ENCODE measurements at regions not wholly inside any gene's neighbourhood (a gene's known extent, or its start where the extent isn't known, plus 50 kb on each side); places are given as distances from the start of the nearest gene placed in this dataset.
"Not testable (repeated sequence)": the region's sequence is repeated elsewhere in the genome, so short reads cannot be mapped to it uniquely, and the experiment has no call there.

DNA sequence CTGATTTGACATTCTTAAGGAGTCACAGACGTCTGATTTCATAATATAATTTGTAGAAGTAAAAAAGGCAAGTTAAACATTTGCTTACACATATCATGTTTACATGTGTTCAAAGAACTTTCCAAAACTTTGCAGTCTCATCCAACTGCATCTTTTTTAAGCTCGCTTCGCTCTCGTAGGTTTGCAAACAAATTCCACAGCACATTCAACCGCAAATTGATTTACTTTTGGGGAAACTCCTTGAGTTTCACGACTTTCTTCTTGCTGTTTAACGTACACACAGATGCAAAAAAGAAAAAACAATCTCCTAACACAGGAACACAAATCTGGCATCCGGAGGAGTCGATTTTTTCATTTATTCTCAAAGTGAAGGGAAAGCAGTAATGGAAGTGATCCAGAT, 1149.5 kb downstream of the VRK1 start:
- DNase-seq (ENCODE audit: low read depth), result no peak

DNA sequence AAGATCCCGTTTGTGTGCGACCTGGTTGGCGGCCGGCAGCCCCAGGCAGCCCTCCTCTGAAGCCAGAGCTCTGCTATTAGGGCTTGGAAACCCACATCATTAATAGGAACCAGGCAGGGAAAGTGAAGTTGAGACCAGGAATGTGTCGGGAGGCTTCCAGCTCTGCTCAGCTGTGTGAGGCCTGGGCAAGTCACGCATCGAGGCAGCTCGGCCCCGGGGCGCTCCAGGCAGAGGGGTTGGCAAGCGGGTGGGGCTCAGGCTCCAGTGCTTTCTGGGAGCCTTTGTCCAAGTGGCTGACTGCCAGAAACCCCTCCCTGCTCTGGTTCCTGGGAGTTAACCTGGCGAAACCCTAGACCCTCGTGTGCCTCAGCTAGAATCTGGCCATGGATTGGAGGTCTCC, 1151.7 kb downstream of the VRK1 start:
- DNase-seq (ENCODE audit: low read depth), result no peak

DNA sequence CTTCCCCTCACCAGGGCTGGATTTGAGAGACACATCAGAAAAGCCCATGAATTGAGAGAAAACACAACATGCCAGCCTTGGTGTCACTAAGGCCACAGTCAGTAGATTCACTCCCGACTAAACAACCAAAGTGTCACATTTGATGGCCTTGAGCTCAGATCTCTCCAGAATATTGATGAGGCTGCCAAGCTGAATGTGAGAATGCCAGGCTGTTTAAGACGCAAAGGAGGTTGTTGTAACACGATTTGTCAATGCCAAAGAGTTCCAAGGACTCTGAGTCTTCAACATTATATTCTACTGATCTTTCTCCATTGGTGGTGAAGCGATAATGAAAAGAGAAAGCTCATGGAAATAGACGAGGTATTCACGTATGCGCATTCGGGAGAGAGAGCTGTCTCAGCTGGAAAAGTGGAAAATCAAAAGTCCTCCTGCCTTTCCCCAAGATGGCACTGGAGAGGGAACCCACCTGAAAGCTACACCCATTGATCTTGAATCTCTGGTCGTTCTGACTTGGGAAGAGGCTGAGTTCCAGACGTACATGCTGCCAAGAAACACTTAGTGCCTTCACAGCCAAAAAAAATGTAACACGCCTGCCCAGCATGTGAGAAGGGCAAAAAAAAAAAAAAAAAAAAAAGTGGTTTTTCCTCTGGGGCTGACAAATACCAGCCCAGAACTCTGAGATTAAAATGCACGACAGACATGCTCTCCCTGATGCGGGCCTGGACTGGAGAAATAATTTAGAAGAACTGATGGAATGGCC, 1159.6 kb downstream of the VRK1 start:
- DNase-seq (ENCODE audit: low read depth), result no peak

DNA sequence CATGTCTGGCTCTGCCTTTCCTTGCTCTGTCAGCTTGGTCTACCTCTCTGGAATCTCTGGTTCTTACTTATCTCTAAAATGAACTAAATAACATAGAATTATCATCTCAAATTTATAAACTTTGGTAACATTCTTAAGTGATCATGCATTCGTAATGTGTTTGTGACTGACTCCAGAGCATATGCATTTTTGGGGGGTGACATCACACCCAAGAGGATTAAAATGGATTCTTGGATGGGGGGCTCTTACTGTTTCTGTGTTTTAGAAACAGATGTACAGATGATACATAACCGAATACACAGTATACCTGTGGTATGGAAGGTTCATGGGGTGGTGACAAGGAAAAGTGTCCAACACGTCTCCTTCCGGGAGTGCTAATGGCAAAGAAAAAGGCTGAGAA, 1162.1 kb downstream of the VRK1 start:
- DNase-seq (ENCODE audit: low read depth), result no peak

DNA sequence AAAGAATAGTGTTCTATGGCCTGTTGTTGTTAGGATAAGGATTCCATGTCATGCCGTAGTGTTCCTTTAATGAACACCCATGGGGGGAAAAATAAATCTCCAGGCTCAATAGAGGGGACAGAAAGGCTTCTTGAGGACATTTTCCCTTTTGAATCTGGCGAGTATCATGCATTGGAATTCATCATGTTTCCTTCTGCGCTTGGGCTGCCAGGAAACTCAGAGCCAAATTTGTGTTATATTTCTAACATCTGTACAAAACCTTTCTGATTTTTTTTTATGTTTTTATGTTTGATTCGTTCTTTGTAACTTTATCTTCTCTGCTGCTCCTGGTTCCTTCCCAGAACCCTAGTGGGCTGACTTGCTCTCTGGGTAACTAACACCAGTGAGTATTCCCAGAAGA, 1163.3 kb downstream of the VRK1 start:
- DNase-seq (ENCODE audit: low read depth), result no peak

DNA sequence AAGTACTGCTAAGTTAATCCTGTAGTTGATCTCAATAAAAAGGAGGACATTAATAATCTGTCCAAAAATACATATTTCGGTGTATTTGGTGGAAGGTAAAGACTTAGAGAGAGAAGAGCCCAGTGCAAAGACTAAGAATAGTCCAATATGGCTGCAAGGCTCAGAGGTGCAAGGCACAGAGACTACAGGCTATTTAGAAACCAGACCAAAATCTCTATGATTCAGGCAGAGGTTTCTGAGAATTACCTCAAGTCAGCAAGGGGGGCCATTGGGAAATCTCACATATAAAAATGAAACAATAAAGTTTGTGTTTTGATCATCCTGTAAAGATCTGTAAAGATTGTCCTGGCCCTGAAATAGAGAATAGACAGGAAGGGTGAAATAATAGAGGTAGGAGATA, 1173.0 kb downstream of the VRK1 start:
- DNase-seq (ENCODE audit: low read depth), result no peak

DNA sequence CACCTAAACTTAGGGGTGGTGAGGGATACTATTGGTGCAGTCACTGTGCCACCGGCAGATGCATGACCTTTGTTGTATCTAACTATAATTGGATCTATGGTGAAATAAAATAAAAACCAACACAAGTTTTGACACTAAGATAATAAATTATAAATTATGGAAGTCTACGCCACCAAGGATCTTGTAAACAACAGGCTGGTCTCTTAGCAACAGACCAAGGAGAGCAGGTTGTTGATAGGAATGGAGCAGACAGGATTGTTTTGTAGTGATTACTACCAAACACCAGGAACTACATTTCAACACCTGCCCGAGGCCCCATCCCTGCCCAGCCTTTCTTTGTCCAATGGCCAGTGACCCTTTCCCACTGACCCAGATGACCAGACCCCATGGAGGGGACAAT, 1178.0 kb downstream of the VRK1 start:
- DNase-seq (ENCODE audit: low read depth), result no peak

DNA sequence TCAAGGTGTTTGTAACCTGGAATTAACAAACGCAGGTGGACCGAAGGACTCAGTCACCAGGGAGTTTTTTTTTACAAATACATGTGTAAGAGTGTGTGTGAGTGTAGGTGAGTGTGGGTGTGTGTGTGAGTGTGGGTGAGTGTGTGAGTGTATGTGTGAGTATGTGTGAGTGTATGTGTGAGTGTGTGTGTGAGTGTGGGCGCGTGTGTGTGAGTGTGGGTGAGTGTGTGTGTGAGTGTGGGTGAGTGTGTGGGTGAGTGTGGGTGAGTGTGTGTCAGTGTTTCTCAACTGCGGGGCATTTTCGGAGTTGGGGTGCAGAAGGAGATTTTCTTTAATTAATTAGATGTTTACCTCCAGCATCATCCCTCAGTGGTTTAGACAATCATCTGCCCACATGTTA, 1178.8 kb downstream of the VRK1 start:
- no peak for DNase-seq (ENCODE audit: low read depth)

DNA sequence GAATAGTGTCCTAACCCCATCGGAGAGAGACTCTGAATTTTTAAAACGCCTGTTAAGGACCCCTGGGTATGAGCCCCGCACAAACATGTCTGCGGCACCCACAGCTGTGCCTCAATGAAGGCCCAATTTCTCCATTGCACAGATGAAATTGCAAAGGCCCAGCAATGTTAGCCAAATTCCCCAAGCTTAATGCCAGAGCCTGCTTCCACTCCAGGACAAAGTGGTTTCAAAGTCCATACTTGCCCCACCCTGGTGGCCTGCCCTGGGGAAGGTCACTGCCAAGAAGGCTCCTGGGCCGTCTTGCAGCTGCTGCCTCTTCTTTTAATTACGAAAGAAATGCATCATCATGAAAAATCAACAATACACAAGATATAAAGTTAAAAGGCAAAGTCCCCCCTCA, 1179.7 kb downstream of the VRK1 start:
- DNase-seq (ENCODE audit: low read depth), result no peak

DNA sequence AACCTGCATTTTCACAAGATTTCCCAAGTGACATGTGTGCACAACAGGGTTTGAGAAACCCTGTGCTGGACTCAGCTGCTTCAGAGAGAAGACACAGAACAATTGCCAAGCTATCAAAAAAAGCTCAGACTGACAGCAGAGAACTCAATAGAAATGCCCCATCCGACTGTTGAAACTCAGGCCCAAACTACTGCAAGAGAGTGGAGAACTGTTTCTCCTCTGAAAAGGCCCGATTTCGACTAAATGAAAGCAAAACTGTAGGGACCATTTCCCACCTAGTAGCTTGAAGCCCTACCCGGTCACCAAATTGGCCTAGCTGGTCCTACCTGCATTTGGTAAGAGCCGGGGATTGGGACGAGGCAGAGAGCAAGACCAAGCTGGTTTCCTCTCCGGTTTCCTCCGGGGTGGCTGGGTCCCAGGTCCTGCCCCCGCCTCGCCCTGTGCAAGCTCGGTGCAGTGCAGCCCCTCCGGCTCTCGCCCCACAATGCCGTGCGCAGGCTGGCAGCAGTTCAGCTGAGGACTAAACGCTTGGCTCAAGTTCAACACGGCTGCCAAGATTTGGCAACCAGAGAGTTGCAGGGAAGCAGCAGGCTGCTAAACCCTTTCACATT, 1180.6 kb downstream of the VRK1 start:
- DNase-seq (ENCODE audit: low read depth), result no peak

DNA sequence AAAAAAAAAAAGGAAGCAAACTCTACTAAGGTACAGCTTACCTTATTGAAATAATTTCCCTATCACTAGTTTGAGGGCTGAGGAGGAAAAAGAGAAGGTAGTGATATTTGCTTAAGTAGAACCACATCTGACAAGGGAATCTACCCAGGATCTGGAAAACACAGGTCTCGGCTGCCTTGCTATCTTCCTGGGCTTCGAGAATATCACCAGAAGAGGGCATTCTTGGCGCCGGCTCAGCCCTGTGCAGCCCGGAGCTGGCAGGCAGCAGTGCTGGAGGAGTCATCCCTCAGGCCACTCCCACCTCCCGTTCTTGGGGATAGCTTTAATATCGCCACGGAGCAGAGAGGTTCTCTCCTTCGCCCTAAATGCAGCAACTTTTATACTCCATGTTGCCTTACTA, 1181.2 kb downstream of the VRK1 start:
- no peak for DNase-seq (ENCODE audit: low read depth)

DNA sequence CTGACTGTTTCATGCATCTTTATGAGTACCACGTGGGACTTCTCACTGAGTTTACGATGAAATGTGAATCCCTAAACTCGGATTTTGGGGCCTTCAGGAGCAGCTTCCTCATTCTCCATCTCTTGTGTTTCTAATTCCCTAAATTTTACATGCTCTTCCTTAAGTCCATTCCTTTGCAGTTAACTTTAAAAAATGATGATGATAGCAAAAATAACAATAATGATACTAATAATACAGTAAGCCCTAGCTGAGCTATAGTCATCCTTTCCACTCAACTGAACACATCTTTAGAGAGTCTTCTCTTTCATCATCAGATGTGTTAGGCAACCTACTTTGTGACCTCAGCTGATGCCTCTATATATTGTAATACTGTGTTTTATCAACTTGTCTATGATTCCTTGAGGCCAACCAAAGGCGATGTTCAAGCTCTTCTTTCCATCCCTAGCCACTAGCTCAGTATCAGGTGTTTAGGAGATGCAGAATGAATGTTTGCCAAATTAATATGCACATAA, 1196.4 kb downstream of the VRK1 start:
- no peak for DNase-seq (ENCODE audit: low read depth)

DNA sequence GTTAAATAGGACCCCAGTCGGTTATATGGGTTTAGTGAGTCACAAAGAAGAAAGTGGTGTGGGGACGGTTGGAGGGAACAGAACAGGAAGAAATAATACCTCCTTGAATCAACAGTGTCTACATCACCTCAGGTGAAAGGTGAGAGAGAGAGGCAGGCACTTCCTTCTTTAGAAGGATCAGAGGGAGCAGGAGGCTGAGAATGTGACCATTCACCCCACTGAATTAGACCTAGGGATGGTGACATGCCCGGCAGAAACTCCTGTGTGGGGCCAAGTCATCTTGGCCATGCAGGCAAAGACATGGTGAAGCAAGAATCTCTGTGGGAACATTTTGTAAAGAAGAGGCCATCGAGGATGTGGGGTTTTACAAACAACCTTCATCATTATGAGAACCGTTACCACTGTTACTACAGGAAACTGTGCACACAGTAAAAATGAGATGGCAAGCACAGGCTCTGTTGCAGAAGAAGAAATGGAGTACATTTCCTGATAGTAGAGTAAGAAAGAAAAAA, 1196.9 kb downstream of the VRK1 start:
- no peak for DNase-seq (ENCODE audit: low read depth)

DNA sequence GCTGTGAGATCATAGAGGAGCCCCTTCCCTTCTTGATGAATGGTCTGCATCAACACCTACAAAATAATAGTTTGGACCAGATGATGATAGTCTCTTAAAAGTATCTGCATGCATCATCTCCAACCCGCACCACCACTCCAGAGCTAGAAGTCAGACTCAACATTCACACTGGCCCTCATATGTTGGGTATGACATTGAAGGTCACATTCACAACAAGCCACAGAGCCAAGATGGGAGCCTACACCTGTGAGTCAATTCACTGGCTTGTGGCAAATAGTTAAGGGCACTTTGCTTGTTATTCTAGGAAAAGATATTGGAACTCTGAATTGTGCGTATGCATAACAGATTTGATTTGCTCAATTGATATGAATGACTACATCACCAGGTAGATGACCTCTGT, 1197.9 kb downstream of the VRK1 start:
- DNase-seq (ENCODE audit: low read depth), result no peak

DNA sequence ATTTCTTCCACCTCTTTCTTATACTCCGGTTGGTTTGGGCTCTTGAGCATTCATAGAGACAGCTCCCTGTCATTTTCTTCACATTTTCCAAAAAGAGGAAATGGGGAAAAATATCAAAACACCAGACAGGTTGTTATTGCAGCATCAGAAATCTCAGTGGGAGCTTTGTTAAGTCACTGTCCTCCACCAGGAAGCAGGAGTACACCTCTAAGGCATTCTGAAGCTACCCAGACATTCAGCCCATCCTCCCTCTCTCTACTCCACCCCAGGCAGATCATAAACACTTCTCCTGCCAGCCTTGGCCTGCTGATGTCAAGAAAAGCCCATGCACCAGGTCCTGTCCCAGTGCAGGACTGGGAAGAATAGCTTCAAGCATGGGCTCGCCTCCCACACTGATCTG, 1198.3 kb downstream of the VRK1 start:
- no peak for DNase-seq (ENCODE audit: low read depth)

DNA sequence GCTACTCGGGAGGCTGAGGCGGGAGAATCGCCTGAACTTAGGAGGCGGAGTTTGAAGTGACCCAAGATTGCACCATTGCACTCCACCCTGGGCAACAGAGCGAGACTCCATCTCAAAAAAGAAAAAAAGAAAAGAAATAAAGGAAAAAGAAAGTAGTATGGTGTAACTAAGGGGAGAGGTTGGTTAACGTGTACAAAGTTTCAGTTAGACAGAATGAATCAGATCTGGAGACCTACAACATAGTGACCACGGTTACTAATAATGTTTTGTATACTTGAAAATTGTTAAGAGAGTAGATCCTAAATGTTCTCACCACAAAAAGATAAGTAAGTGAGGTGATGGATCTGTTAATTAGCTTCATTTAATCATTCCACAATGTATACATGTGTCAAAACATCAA, 1208.8 kb downstream of the VRK1 start:
- no peak for DNase-seq (ENCODE audit: low read depth)

DNA sequence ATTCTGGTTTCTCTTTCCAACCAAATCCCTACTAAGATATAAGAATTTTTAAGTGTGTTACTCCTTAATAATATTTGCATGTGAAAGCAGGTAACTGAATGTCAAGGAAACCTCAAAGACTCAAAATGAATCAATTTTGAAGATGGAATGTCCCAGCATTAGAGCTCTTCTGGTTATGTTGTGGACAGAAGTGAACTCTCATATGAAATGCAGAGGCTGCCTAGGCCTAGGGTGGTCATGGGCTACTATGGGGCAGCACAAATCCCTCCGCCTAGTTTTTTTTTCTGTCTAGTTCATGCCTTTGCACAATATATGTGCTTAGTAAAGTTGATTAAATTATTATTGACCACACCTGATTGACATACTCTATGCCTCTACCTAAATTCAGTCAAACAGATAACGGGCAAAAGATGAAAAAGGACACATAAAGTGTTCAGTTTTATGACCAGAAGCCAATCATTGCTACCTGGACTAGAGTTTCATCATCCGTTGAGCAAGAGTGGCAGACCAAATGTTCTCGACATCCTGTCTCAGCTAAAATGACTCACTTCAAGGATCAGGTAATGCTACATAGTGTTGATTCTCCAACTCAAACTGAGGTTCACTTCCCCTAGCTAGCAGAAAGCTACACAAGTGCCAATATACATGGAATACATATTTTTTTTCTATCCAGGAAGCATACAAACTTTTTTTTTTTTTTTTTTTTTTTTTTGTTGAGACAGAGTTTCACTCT, 1211.4 kb downstream of the VRK1 start:
- no peak for DNase-seq (ENCODE audit: low read depth)

DNA sequence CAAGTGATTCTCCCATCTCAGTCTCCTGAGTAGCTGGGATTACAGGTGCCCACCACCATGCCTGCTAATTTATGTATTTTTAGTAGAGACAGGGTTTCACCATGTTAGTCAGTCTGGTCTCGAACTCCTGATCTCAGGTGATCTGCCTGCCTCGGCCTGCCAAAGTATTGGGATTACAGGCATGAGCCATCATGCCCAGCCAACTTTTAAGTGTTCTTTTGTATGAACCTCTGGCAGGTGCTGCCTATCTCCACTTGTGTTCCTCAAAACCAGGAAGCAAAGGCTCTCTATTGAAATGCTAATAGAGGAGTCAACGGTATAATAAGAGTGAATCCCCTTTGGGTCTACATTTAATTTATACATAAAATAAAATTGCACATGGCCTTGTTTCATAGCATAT, 1212.0 kb downstream of the VRK1 start:
- not testable (repeated sequence) for DNase-seq (ENCODE audit: low read depth)

DNA sequence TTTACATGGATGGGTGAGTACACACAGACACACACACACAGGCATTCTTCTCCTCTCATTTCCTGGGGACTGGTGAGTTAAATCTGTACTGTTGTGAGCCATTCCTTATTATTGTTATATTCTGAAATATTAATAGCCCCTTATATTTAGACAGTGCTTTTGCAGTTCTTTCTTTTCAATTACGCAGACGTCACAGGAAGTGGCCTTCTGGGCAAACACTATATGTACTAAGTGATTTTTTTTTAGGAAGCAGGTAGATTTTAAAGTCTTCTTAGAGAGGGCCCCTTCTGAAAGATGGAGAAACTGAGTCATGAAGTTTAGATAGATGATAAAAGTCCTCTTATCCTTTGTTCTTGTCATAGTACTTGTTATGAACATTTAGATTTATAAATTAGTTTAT, 1213.6 kb downstream of the VRK1 start:
- no peak for DNase-seq (ENCODE audit: low read depth)

DNA sequence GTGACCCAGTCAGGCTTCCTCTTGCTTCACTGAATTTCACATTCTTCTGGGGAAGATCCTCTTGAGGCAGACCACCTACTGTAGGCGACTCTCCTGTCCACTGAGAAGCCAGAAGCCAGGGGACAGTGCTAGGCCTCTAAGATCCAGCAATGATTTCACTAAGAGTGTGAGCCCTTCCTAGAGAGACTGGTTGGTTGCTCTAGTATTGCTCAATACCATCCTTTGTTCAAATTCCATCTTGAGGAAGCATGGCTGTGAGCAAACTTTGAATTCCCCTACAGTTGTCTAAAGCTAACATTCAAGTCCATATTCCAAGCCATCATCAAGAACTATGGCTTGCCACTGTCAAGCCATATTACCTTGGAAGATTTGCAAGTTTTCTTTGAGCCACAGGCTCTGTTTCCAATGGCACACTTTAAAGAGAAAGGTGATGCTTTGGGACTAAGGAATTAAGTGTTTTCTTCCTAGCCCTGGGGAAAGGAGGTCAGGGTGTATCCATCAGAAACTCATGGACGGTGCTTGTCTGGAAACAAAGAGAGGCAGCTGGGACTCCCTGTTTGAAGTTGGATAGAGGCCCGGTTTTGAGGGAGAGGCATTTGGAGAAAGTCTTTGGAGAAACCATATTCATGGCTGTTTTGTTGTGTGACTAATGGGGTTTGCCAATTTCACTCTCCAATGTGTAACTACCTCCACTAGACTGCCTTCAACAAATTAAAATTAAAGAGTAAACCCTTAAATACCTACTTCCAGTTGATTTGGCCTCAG, 1217.9 kb downstream of the VRK1 start:
- no peak for DNase-seq (ENCODE audit: low read depth)

DNA sequence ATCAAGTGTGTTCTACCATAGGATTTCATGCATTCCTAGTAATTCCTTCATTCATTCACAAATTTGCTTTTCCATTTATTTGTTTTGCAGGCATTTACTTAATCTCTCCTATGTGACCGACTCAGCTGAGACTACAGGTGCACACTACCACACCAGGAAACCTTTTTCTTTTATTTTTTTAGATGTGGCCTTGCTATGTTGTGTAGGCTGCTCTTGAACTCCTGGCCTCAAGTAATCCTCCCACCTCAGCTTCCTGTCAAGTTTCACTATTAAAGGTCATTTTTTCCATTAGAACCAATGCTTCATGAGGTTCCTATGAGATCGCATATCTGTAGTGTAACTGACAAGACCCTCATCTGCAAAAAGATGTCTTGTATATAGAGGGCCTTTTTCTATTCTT, 1218.7 kb downstream of the VRK1 start:
- DNase-seq (ENCODE audit: low read depth), result no peak

DNA sequence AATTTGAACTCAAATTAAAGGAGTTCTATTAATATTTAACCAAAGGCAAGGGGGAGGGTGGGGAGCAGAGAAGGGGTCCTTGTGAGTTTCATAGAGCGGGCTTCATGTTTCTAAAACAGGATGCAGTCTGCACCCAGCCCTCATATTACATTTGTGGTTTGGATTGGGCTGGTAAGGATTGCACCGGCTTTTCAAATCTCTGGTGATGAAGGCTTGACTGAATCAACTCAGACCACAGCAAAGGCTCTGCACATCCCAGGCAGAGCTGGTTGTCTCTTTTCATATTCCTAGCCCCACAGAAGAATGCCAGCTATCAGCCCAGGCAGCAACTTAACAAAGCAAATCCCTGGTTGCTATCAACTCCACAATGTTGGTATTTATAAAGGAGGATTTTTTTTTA, 1221.4 kb downstream of the VRK1 start:
- DNase-seq (ENCODE audit: low read depth), result no peak

Data from CMK (cell line).